Kidney epithelial cell (primary cell): ENCODE measurements at regions not wholly inside any gene's neighbourhood (a gene's known extent, or its start where the extent isn't known, plus 50 kb on each side); places are given as distances from the start of the nearest gene placed in this dataset.
"Not testable (repeated sequence)": the region's sequence is repeated elsewhere in the genome, so short reads cannot be mapped to it uniquely, and the experiment has no call there.

Source experiments
- DNase-seq: peaks from one replicate; pipeline ENCODE4 v3.0.0-alpha.2; 2010; ENCODE audit warnings: low read depth
- H3K27me3 ChIP-seq: 2 replicates; pipeline ENCODE4 v1.6.0; 2011; ENCODE audit warnings: low read length; ENCODE audit not compliant: control insufficient read depth, insufficient read depth
- H3K36me3 ChIP-seq: 2 replicates; pipeline ENCODE4 v1.5.1; 2011; ENCODE audit warnings: low read length; ENCODE audit not compliant: control insufficient read depth, insufficient read depth
- H3K4me3 ChIP-seq: 2 replicates; pipeline ENCODE4 v1.5.1; 2011; ENCODE audit warnings: low read depth, mild to moderate bottlenecking, control low read depth, low read length
- TF ChIP-seq, protein P1 (sequence below): IDR thresholded peaks from 2 replicates; pipeline ENCODE4 v1.5.1; 2011; ENCODE audit warnings: mild to moderate bottlenecking, moderate library complexity, low read length, control low read depth, inconsistent platforms; ENCODE audit not compliant: insufficient read depth, poor library complexity, severe bottlenecking

DNA sequence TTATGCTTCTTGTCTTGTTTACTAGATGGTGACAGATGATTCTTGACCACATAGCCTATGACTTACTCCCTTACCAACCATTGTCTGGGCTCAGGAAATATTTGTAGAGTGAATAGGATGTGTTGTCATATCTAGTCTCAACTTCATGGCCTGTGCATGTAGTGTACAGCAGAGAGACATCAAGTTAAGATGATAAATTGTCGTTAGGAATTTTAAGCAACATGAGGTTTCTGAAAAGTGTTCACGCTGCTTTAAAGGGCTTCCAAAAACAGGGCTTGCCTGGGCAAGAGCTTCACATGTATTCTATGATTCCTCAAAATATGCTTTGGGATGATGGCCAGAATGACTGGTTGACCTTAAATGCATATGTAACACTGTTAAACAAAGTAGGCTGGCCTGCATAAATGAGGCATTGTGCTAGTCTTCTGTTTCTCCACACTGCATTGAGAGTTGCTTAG is 424.0 kb downstream of the RND3 start:
- no peaks in the 10 kb centered on the region for H3K27me3 ChIP-seq
- no peak overlapping the region for H3K4me3 ChIP-seq
- TF ChIP-seq, protein P1, sequence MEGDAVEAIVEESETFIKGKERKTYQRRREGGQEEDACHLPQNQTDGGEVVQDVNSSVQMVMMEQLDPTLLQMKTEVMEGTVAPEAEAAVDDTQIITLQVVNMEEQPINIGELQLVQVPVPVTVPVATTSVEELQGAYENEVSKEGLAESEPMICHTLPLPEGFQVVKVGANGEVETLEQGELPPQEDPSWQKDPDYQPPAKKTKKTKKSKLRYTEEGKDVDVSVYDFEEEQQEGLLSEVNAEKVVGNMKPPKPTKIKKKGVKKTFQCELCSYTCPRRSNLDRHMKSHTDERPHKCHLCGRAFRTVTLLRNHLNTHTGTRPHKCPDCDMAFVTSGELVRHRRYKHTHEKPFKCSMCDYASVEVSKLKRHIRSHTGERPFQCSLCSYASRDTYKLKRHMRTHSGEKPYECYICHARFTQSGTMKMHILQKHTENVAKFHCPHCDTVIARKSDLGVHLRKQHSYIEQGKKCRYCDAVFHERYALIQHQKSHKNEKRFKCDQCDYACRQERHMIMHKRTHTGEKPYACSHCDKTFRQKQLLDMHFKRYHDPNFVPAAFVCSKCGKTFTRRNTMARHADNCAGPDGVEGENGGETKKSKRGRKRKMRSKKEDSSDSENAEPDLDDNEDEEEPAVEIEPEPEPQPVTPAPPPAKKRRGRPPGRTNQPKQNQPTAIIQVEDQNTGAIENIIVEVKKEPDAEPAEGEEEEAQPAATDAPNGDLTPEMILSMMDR: no peak
- DNase-seq: no peak
- no peaks in the 10 kb centered on the region for H3K36me3 ChIP-seq

DNA sequence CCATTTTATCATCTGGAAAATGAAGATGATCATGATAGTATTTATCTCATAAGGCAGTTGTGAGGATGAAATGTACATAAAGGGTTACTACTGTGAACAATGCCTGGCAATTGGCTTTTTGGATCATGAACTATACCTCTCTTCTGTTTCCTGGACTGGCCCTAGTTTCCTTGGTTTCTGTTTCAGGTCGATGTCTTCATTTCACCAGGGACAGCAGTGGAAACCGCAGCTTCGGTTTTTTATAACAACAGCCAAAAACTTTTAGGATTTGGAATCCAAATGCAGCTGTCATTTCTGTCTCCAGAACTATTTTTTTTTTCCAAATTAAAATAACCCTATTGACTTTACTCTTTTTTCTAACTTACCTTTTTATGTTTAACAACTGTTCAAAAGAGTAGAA is 425.1 kb downstream of the RND3 start:
- Histone ChIP-seq H3K27me3 (no peaks in the 10 kb centered on the region), H3K36me3 (no peaks in the 10 kb centered on the region), H3K4me3 (no peak overlapping the region)
- DNase-seq: no peak
- TF ChIP-seq, protein P1: no peak

DNA sequence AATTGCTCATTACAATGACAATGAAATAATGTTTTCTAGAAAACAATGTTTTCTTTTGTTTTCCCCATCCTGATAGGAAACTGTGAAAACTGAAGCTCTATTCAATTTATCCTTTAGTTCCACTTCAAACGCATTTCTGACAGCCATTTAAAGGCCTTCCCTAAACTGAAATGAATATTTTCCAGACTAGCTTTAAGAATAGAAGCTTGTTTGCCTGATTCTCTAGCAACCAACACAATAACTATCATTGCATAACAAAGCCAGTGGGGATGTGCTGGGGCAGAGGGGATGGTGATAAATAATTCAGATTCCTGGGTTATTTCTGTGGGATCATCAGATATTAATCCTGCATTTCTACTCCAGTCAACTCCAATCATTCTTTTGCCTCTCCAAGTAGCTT is 427.1 kb downstream of the RND3 start:
- no peak for DNase-seq
- no peaks in the 10 kb centered on the region for H3K36me3 ChIP-seq
- TF ChIP-seq, protein P1: no peak
- no peaks in the 10 kb centered on the region for H3K27me3 ChIP-seq
- H3K4me3 ChIP-seq: no peak overlapping the region

DNA sequence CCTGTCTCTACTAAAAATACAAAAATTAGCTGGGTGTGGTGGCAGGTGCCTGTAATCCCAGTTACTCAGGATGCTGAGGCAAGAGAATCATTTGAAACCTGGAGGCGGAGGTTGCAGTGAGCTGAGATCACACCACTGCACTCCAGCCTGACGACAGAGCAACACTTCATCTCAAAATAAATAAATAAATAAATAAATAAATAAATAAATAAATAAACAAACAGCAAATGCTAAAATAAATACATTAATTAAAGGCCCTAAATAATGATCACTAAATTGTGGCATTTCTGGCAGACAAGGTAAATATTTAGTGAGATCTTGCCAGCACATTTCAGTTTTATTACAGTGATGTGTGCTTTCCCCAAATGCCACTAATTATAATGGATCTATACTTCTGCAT is 427.8 kb downstream of the RND3 start:
- not testable (repeated sequence) for H3K27me3 ChIP-seq, H3K36me3 ChIP-seq, DNase-seq, H3K4me3 ChIP-seq

DNA sequence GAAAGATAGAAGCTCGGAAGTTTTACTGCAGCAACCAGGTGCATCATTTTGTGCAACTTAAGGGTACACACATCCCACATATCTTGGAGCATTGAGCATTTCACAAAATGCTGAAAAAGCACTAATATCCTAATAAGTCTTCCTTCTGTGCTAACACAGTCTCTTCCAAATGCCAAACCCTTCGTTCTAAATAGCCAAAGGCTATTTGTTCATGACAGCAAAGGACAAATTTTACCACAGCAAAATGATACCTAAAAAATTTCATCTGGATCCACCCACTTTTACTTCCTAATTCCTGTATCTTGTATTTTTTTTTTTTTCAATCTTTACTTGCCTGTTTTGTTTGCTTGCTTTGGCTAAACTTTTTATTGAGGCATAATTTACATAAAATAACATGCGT is 435.0 kb downstream of the RND3 start:
- H3K4me3 ChIP-seq: no peak overlapping the region
- TF ChIP-seq, protein P1: no peak

DNA sequence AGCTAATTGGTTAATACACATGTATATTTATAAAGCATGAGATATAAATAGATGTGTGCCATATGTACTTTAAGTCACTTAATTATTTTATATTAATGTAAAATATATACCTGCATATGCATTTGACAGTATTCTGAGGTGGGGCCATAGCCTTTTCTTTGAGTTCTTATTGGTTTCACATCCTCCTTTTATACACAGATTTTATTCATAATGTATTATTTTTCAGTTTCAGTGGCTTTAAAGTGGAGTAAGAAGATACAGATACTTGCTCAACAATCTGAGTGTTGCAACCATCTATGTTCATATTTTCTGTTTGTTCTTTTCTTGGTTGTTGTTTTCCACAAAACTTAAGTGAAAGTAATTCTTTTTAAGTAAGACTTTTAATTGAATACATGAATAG is 436.5 kb downstream of the RND3 start:
- H3K27me3 ChIP-seq: no peaks in the 10 kb centered on the region
- TF ChIP-seq, protein P1: no peak
- no peak for DNase-seq
- H3K36me3 ChIP-seq: no peaks in the 10 kb centered on the region
- H3K4me3 ChIP-seq: no peak overlapping the region

More for the DNA sequence above, 435.0 kb downstream of the RND3 start:
- H3K36me3 ChIP-seq: no peaks in the 10 kb centered on the region
- no peaks in the 10 kb centered on the region for H3K27me3 ChIP-seq
- no peak for DNase-seq
